SK-N-SH treated with all-trans-retinoic acid at 6 μM for 48 hours (cell line): ENCODE measurements at regions not wholly inside any gene's neighbourhood (a gene's known extent, or its start where the extent isn't known, plus 50 kb on each side); places are given as distances from the start of the nearest gene placed in this dataset.

Experiments used
- ATAC-seq: fragments of 200-7000 bp; cut with Tn5 transposase; 3 replicates; pipeline ENCODE4 v1.9.1; 2020; ENCODE audit warnings: mild to moderate bottlenecking, moderate library complexity
- ARNTL ChIP-seq: fragments of 450-650 bp; formaldehyde crosslinking; IDR thresholded peaks from 2 replicates; pipeline ENCODE4 v1.5.0; 2020; ENCODE audit warnings: low read depth, mild to moderate bottlenecking, moderate library complexity, borderline replicate concordance
- BACH2 ChIP-seq: fragments of 250-450 bp; sonication (Bioruptor Pico); IDR thresholded peaks from 2 replicates; pipeline ENCODE4 v1.9.0; 2021; ENCODE audit warnings: mild to moderate bottlenecking, borderline replicate concordance
- CSDC2 ChIP-seq: fragments of 250-450 bp; sonication (Bioruptor Pico); IDR thresholded peaks from 2 replicates; pipeline ENCODE4 v1.5.0; 2020; ENCODE audit warnings: mild to moderate bottlenecking, moderate library complexity
- ESRRG ChIP-seq: fragments of 250-450 bp; sonication (Bioruptor Pico); IDR thresholded peaks from 2 replicates; pipeline ENCODE4 v1.6.1; 2021; ENCODE audit warnings: mild to moderate bottlenecking
- GLIS3 ChIP-seq: fragments of 250-450 bp; sonication (Bioruptor Pico); IDR thresholded peaks from 2 replicates; pipeline ENCODE4 v1.5.0; 2020; ENCODE audit warnings: mild to moderate bottlenecking, moderate library complexity
- ISL1 ChIP-seq: fragments of 250-450 bp; sonication (Bioruptor Pico); IDR thresholded peaks from 2 replicates; pipeline ENCODE4 v2.1.2; 2022; ENCODE audit warnings: mild to moderate bottlenecking, moderate library complexity
- OSR1 ChIP-seq: fragments of 250-450 bp; sonication (Bioruptor Pico); IDR thresholded peaks from 2 replicates; pipeline ENCODE4 v1.8.0; 2022; ENCODE audit warnings: moderate library complexity, mild to moderate bottlenecking, inconsistent platforms
- PPARA ChIP-seq: fragments of 250-450 bp; sonication (Bioruptor Pico); IDR thresholded peaks from 2 replicates; pipeline ENCODE4 v1.5.0; 2020; ENCODE audit warnings: mild to moderate bottlenecking, borderline replicate concordance
- SNAI2 ChIP-seq: fragments of 250-450 bp; sonication (Bioruptor Pico); IDR thresholded peaks from 2 replicates; pipeline ENCODE4 v1.5.0; 2020; ENCODE audit warnings: mild to moderate bottlenecking, moderate library complexity
- TCF4 ChIP-seq: fragments of 250-450 bp; sonication (Bioruptor Pico); IDR thresholded peaks from 2 replicates; pipeline ENCODE4 v1.8.0; 2021; ENCODE audit warnings: mild to moderate bottlenecking, moderate library complexity, borderline replicate concordance
- TOX ChIP-seq: fragments of 250-450 bp; sonication (Bioruptor Pico); IDR thresholded peaks from 2 replicates; pipeline ENCODE4 v1.8.0; 2021; ENCODE audit warnings: mild to moderate bottlenecking, moderate library complexity, borderline replicate concordance
- ZC3H10 ChIP-seq: fragments of 250-450 bp; sonication (Bioruptor Pico); IDR thresholded peaks from 2 replicates; pipeline ENCODE4 v1.5.1; 2021; ENCODE audit warnings: mild to moderate bottlenecking, moderate library complexity
- ZFP30 ChIP-seq: fragments of 450-650 bp; formaldehyde crosslinking; IDR thresholded peaks from 2 replicates; pipeline ENCODE4 v1.5.0; 2022; ENCODE audit warnings: mild to moderate bottlenecking, moderate library complexity
- ZNF565 ChIP-seq: fragments of 450-650 bp; formaldehyde crosslinking; conservative IDR thresholded peaks from 2 replicates; pipeline ENCODE4 v1.5.0; 2020; ENCODE audit warnings: low read depth, mild to moderate bottlenecking, moderate library complexity
- ZNF70 ChIP-seq: fragments of 450-650 bp; formaldehyde crosslinking; IDR thresholded peaks from 2 replicates; pipeline ENCODE4 v1.5.0; 2020; ENCODE audit warnings: mild to moderate bottlenecking, moderate library complexity
- ZNF8 ChIP-seq: fragments of 450-650 bp; formaldehyde crosslinking; IDR thresholded peaks from 2 replicates; pipeline ENCODE4 v1.5.0; 2020; ENCODE audit warnings: mild to moderate bottlenecking, moderate library complexity
- TF ChIP-seq, protein P1 (sequence below): fragments of 250-450 bp; sonication (Bioruptor Pico); IDR thresholded peaks from 2 replicates; pipeline ENCODE4 v1.8.0; 2020; ENCODE audit warnings: mild to moderate bottlenecking, moderate library complexity, borderline replicate concordance
- TF ChIP-seq, protein P2 (sequence below): fragments of 250-450 bp; sonication (Bioruptor Pico); IDR thresholded peaks from 2 replicates; pipeline ENCODE4 v1.5.0; 2020; ENCODE audit warnings: mild to moderate bottlenecking, moderate library complexity
- TF ChIP-seq, protein P3 (sequence below): fragments of 250-450 bp; sonication (Bioruptor Pico); IDR thresholded peaks from 2 replicates; pipeline ENCODE4 v1.5.1; 2021; ENCODE audit warnings: mild to moderate bottlenecking, moderate library complexity
- TF ChIP-seq, protein P4 (sequence below): fragments of 250-450 bp; sonication (Bioruptor Pico); IDR thresholded peaks from 2 replicates; pipeline ENCODE4 v1.8.0; 2021; ENCODE audit warnings: low read depth, mild to moderate bottlenecking, moderate library complexity, borderline replicate concordance

DNA sequence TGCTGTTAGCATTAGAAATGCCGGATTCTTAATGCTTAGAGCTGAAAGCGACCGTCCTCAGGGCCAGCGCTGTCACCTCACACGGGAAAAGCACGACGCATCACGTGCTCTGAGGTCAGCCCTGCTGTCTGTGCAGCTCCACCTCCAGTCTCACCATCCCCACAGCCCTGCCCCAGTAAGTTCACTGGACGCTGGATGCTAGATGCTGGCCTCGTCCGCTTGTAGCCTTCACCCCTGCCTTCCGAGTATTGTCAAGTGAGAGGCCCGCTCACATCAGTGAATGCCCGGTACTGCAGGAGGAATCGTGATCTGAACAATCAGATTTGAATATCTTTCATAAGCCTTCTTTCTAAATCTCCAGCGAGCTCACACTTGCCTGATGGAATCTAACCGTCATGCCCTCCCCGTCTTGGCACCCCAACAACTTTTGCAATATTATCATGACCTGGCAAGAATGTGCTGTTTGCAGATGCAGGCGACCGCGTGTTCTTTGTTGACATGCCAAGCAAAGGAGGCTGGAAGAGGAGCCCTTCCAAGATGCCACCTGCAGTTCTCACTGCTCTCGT, 64.9 kb downstream of the DLL1 start:
- ATAC-seq, result no peak
- TF ChIP-seq ESRRG, result no peak
- no peak for TF ChIP-seq ZNF8 (CRISPR knock-in tag)
- TF ChIP-seq, protein P1, sequence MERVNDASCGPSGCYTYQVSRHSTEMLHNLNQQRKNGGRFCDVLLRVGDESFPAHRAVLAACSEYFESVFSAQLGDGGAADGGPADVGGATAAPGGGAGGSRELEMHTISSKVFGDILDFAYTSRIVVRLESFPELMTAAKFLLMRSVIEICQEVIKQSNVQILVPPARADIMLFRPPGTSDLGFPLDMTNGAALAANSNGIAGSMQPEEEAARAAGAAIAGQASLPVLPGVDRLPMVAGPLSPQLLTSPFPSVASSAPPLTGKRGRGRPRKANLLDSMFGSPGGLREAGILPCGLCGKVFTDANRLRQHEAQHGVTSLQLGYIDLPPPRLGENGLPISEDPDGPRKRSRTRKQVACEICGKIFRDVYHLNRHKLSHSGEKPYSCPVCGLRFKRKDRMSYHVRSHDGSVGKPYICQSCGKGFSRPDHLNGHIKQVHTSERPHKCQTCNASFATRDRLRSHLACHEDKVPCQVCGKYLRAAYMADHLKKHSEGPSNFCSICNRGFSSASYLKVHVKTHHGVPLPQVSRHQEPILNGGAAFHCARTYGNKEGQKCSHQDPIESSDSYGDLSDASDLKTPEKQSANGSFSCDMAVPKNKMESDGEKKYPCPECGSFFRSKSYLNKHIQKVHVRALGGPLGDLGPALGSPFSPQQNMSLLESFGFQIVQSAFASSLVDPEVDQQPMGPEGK (CRISPR knock-in tag), result no peak
- TF ChIP-seq ZNF565 (CRISPR knock-in tag), result no peak
- no peak for TF ChIP-seq BACH2 (CRISPR knock-in tag)
- TF ChIP-seq ZFP30 (CRISPR knock-in tag), result no peak
- no peak for TF ChIP-seq TCF4 (CRISPR knock-in tag)
- no peak for TF ChIP-seq CSDC2 (CRISPR knock-in tag)

DNA sequence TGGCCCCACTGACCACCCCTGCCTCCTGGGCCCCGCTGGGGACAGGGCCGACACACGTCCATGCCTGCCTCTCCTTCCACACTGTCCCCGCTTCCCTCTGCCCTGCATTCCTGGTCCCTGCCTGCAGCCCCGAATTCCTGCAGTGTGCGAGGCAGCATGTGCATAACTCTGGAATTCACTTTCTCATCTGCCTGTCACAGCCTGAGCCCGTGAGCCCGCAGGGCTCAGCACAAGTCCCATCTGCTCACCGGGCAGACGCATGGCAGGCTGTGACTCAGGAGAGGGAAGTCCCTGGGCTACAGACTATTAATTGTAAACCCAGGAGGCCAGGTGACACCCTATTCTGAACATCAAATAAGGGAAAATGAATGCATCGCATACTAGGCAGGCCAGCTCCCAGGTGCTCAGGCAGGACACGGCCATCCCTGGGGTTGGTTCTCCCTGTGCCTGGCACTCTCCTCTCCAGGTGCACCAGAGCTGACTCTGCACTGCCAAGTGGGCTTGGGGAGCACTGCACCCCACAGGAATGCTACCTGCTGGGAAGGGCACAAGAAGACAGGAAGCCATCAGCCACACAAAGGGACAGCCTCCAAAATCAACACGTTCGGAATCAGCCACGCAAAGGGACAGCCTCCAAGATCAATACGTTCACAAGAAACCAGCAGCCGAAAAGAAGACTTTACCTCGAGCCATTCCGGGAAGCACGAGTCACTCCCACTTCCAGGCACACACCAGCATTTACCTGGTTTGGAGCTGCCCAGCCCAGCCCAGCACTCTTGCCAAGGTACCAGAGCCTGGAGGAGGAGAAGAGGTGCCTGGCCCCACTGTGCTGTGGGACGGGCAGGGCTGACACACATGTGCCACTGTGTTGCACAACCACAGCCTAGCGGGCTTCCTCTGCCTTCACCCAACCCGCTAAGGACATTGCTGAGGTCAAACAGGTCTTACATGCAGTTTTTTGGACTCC, 65.9 kb downstream of the DLL1 start:
- no peak for ATAC-seq
- TF ChIP-seq ISL1 (CRISPR knock-in tag), result no peak
- TF ChIP-seq, protein P1 (CRISPR knock-in tag), result no peak
- TF ChIP-seq CSDC2 (CRISPR knock-in tag), result no peak
- no peak for TF ChIP-seq ZNF8 (CRISPR knock-in tag)
- TF ChIP-seq TOX (CRISPR knock-in tag), result no peak
- TF ChIP-seq SNAI2 (CRISPR knock-in tag), result no peak
- TF ChIP-seq GLIS3, result no peak
- no peak for TF ChIP-seq ZNF565 (CRISPR knock-in tag)
- no peak for TF ChIP-seq ZFP30 (CRISPR knock-in tag)
- TF ChIP-seq OSR1, result no peak
- TF ChIP-seq, protein P2, sequence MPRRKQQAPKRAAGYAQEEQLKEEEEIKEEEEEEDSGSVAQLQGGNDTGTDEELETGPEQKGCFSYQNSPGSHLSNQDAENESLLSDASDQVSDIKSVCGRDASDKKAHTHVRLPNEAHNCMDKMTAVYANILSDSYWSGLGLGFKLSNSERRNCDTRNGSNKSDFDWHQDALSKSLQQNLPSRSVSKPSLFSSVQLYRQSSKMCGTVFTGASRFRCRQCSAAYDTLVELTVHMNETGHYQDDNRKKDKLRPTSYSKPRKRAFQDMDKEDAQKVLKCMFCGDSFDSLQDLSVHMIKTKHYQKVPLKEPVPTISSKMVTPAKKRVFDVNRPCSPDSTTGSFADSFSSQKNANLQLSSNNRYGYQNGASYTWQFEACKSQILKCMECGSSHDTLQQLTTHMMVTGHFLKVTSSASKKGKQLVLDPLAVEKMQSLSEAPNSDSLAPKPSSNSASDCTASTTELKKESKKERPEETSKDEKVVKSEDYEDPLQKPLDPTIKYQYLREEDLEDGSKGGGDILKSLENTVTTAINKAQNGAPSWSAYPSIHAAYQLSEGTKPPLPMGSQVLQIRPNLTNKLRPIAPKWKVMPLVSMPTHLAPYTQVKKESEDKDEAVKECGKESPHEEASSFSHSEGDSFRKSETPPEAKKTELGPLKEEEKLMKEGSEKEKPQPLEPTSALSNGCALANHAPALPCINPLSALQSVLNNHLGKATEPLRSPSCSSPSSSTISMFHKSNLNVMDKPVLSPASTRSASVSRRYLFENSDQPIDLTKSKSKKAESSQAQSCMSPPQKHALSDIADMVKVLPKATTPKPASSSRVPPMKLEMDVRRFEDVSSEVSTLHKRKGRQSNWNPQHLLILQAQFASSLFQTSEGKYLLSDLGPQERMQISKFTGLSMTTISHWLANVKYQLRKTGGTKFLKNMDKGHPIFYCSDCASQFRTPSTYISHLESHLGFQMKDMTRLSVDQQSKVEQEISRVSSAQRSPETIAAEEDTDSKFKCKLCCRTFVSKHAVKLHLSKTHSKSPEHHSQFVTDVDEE, result no peak
- no peak for TF ChIP-seq PPARA (CRISPR knock-in tag)
- TF ChIP-seq, protein P3, sequence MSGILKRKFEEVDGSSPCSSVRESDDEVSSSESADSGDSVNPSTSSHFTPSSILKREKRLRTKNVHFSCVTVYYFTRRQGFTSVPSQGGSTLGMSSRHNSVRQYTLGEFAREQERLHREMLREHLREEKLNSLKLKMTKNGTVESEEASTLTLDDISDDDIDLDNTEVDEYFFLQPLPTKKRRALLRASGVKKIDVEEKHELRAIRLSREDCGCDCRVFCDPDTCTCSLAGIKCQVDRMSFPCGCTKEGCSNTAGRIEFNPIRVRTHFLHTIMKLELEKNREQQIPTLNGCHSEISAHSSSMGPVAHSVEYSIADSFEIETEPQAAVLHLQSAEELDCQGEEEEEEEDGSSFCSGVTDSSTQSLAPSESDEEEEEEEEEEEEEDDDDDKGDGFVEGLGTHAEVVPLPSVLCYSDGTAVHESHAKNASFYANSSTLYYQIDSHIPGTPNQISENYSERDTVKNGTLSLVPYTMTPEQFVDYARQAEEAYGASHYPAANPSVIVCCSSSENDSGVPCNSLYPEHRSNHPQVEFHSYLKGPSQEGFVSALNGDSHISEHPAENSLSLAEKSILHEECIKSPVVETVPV (CRISPR knock-in tag), result no peak
- no peak for TF ChIP-seq ZNF70 (CRISPR knock-in tag)
- TF ChIP-seq ARNTL (CRISPR knock-in tag), result no peak
- TF ChIP-seq, protein P4, sequence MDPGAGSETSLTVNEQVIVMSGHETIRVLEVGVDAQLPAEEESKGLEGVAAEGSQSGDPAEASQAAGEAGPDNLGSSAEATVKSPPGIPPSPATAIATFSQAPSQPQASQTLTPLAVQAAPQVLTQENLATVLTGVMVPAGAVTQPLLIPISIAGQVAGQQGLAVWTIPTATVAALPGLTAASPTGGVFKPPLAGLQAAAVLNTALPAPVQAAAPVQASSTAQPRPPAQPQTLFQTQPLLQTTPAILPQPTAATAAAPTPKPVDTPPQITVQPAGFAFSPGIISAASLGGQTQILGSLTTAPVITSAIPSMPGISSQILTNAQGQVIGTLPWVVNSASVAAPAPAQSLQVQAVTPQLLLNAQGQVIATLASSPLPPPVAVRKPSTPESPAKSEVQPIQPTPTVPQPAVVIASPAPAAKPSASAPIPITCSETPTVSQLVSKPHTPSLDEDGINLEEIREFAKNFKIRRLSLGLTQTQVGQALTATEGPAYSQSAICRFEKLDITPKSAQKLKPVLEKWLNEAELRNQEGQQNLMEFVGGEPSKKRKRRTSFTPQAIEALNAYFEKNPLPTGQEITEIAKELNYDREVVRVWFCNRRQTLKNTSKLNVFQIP (CRISPR knock-in tag), result no peak
- TF ChIP-seq ESRRG, result no peak
- TF ChIP-seq ZC3H10 (CRISPR knock-in tag), result no peak
- TF ChIP-seq TCF4 (CRISPR knock-in tag), result no peak
